ENCODE measurements at regions not wholly inside any gene's neighbourhood (a gene's known extent, or its start where the extent isn't known, plus 50 kb on each side); places are given as distances from the start of the nearest gene placed in this dataset.

- Mint-ChIP-seq H3K4me3 (no peak overlapping the region), H3K36me3 (no peaks in the 10 kb centered on the region), H3K27ac (no peak overlapping the region), H3K9me3 (peaks cover 0 to 20% (median 4%) of the 10 kb centered on the region in 7 donors), H3K4me1 (no peaks in the 10 kb centered on the region), H3K27me3 (no peaks in the 10 kb centered on the region)
- Histone ChIP-seq H3K36me3 (ENCODE audit: control insufficient read depth, insufficient read depth, low read length) (no peaks in the 10 kb centered on the region), H3K27ac (ENCODE audit: insufficient read depth, low read length, poor library complexity, severe bottlenecking) (no peak overlapping the region), H3K4me3 (ENCODE audit: low read depth, low read length) (no peak overlapping the region), H3K9me3 (ENCODE audit: control insufficient read depth in 2 of 2, low read length in 2 of 2) (no peaks in the 10 kb centered on the region), H3K27me3 (ENCODE audit: control insufficient read depth, insufficient read depth, low read length) (no peaks in the 10 kb centered on the region), H3K4me1 (ENCODE audit: control insufficient read depth, insufficient read depth, low read length, poor library complexity, severe bottlenecking) (no peaks in the 10 kb centered on the region)
- no peak for DNase-seq
- no peak for ATAC-seq (ENCODE audit: low read depth in 2 of 2)
Measured at GRCh38 chr4:181588733-181589302, 654.4 kb upstream of the TENM3 start.

- no peaks in the 10 kb centered on the region for H3K27me3 ChIP-seq (ENCODE audit: control insufficient read depth, insufficient read depth, low read length)
- H3K4me3 Mint-ChIP-seq = no peak overlapping the region
- H3K36me3 Mint-ChIP-seq = no peaks in the 10 kb centered on the region
- no peak overlapping the region for H3K4me3 ChIP-seq (ENCODE audit: low read depth, low read length)
- no peak overlapping the region for H3K27ac ChIP-seq (ENCODE audit: insufficient read depth, low read length, poor library complexity, severe bottlenecking)
- no peak for ATAC-seq (ENCODE audit: low read depth in 2 of 2)
- no peaks in the 10 kb centered on the region for H3K36me3 ChIP-seq (ENCODE audit: control insufficient read depth, insufficient read depth, low read length)
- H3K9me3 Mint-ChIP-seq = peaks cover 6 to 20% (median 8%) of the 10 kb centered on the region in 7 donors
- no peaks in the 10 kb centered on the region for H3K9me3 ChIP-seq (ENCODE audit: control insufficient read depth in 2 of 2, low read length in 2 of 2)
- H3K4me1 ChIP-seq (ENCODE audit: control insufficient read depth, insufficient read depth, low read length, poor library complexity, severe bottlenecking) = no peaks in the 10 kb centered on the region
- DNase-seq = no peak
- H3K27ac Mint-ChIP-seq = no peak overlapping the region
- no peaks in the 10 kb centered on the region for H3K4me1 Mint-ChIP-seq
- no peaks in the 10 kb centered on the region for H3K27me3 Mint-ChIP-seq
Measured at GRCh38 chr4:181592221-181592745, 650.9 kb upstream of the TENM3 start.

- no peak overlapping the region for H3K4me3 Mint-ChIP-seq
- Histone ChIP-seq H3K27ac (ENCODE audit: insufficient read depth, low read length, poor library complexity, severe bottlenecking) (no peak overlapping the region), H3K4me3 (ENCODE audit: low read depth, low read length) (no peak overlapping the region), H3K27me3 (ENCODE audit: control insufficient read depth, insufficient read depth, low read length) (no peaks in the 10 kb centered on the region), H3K36me3 (ENCODE audit: control insufficient read depth, insufficient read depth, low read length) (no peaks in the 10 kb centered on the region), H3K9me3 (ENCODE audit: control insufficient read depth in 2 of 2, low read length in 2 of 2) (no peaks in the 10 kb centered on the region), H3K4me1 (ENCODE audit: control insufficient read depth, insufficient read depth, low read length, poor library complexity, severe bottlenecking) (no peaks in the 10 kb centered on the region)
- H3K4me1 Mint-ChIP-seq = no peaks in the 10 kb centered on the region
- no peaks in the 10 kb centered on the region for H3K27me3 Mint-ChIP-seq
- H3K9me3 Mint-ChIP-seq = peaks cover 6 to 17% (median 6%) of the 10 kb centered on the region in 7 donors
- no peaks in the 10 kb centered on the region for H3K36me3 Mint-ChIP-seq
- DNase-seq (no peak), ATAC-seq (ENCODE audit: low read depth in 2 of 2) (no peak)
- no peak overlapping the region for H3K27ac Mint-ChIP-seq
Measured at GRCh38 chr4:181593703-181594102, 649.5 kb upstream of the TENM3 start.

GRCh38 chr4:181594188-181594587, 649.0 kb upstream of the TENM3 start:
- H3K9me3 Mint-ChIP-seq = peaks cover 4 to 21% (median 7%) of the 10 kb centered on the region in 7 donors
- H3K27ac Mint-ChIP-seq = no peak overlapping the region
- H3K4me1 Mint-ChIP-seq = no peaks in the 10 kb centered on the region
- Histone ChIP-seq H3K9me3 (ENCODE audit: control insufficient read depth in 2 of 2, low read length in 2 of 2) (no peaks in the 10 kb centered on the region), H3K4me3 (ENCODE audit: low read depth, low read length) (no peak overlapping the region), H3K27me3 (ENCODE audit: control insufficient read depth, insufficient read depth, low read length) (no peaks in the 10 kb centered on the region), H3K4me1 (ENCODE audit: control insufficient read depth, insufficient read depth, low read length, poor library complexity, severe bottlenecking) (no peaks in the 10 kb centered on the region), H3K27ac (ENCODE audit: insufficient read depth, low read length, poor library complexity, severe bottlenecking) (no peak overlapping the region), H3K36me3 (ENCODE audit: control insufficient read depth, insufficient read depth, low read length) (no peaks in the 10 kb centered on the region)
- H3K4me3 Mint-ChIP-seq = no peak overlapping the region
- H3K36me3 Mint-ChIP-seq = no peaks in the 10 kb centered on the region
- H3K27me3 Mint-ChIP-seq = no peaks in the 10 kb centered on the region
- ATAC-seq (ENCODE audit: low read depth in 2 of 2) (no peak), DNase-seq (no peak)

- Histone ChIP-seq H3K4me3 (ENCODE audit: low read depth, low read length) (no peak overlapping the region), H3K27ac (ENCODE audit: insufficient read depth, low read length, poor library complexity, severe bottlenecking) (no peak overlapping the region), H3K36me3 (ENCODE audit: control insufficient read depth, insufficient read depth, low read length) (no peaks in the 10 kb centered on the region), H3K4me1 (ENCODE audit: control insufficient read depth, insufficient read depth, low read length, poor library complexity, severe bottlenecking) (no peaks in the 10 kb centered on the region), H3K9me3 (ENCODE audit: control insufficient read depth in 2 of 2, low read length in 2 of 2) (no peaks in the 10 kb centered on the region), H3K27me3 (ENCODE audit: control insufficient read depth, insufficient read depth, low read length) (no peaks in the 10 kb centered on the region)
- Mint-ChIP-seq H3K4me3 (peak overlapping the region in 1 of 4 donors; percentile 87), H3K4me1 (no peaks in the 10 kb centered on the region), H3K27me3 (no peaks in the 10 kb centered on the region), H3K36me3 (no peaks in the 10 kb centered on the region), H3K9me3 (peaks cover 2 to 22% (median 8%) of the 10 kb centered on the region in 7 donors), H3K27ac (no peak overlapping the region)
- no peak for DNase-seq
- no peak for ATAC-seq (ENCODE audit: low read depth in 2 of 2)
Measured at GRCh38 chr4:181595716-181596115, 647.5 kb upstream of the TENM3 start.

- DNase-seq (no peak), ATAC-seq (ENCODE audit: low read depth in 2 of 2) (no peak)
- no peaks in the 10 kb centered on the region for H3K36me3 ChIP-seq (ENCODE audit: control insufficient read depth, insufficient read depth, low read length)
- H3K27ac ChIP-seq (ENCODE audit: insufficient read depth, low read length, poor library complexity, severe bottlenecking) = no peak overlapping the region
- Mint-ChIP-seq H3K36me3 (no peaks in the 10 kb centered on the region), H3K27me3 (no peaks in the 10 kb centered on the region), H3K4me1 (no peaks in the 10 kb centered on the region), H3K4me3 (no peak overlapping the region), H3K27ac (no peak overlapping the region), H3K9me3 (peaks cover 0 to 22% (median 8%) of the 10 kb centered on the region in 7 donors)
- H3K4me3 ChIP-seq (ENCODE audit: low read depth, low read length) = no peak overlapping the region
- H3K4me1 ChIP-seq (ENCODE audit: control insufficient read depth, insufficient read depth, low read length, poor library complexity, severe bottlenecking) = no peaks in the 10 kb centered on the region
- H3K9me3 ChIP-seq (ENCODE audit: control insufficient read depth in 2 of 2, low read length in 2 of 2) = peaks cover 0 to 3% of the 10 kb centered on the region in 2 experiments
- H3K27me3 ChIP-seq (ENCODE audit: control insufficient read depth, insufficient read depth, low read length) = no peaks in the 10 kb centered on the region
Measured at GRCh38 chr4:181597766-181598165, 645.4 kb upstream of the TENM3 start.

GRCh38 chr4:181599134-181599533, 644.1 kb upstream of the TENM3 start:
- Mint-ChIP-seq H3K4me3 (no peak overlapping the region), H3K4me1 (no peaks in the 10 kb centered on the region), H3K27me3 (no peaks in the 10 kb centered on the region), H3K36me3 (no peaks in the 10 kb centered on the region), H3K9me3 (peaks cover 0 to 22% (median 8%) of the 10 kb centered on the region in 7 donors), H3K27ac (no peak overlapping the region)
- no peaks in the 10 kb centered on the region for H3K4me1 ChIP-seq (ENCODE audit: control insufficient read depth, insufficient read depth, low read length, poor library complexity, severe bottlenecking)
- H3K36me3 ChIP-seq (ENCODE audit: control insufficient read depth, insufficient read depth, low read length) = no peaks in the 10 kb centered on the region
- H3K27me3 ChIP-seq (ENCODE audit: control insufficient read depth, insufficient read depth, low read length) = no peaks in the 10 kb centered on the region
- ATAC-seq (ENCODE audit: low read depth in 2 of 2) = no peak
- H3K9me3 ChIP-seq (ENCODE audit: control insufficient read depth in 2 of 2, low read length in 2 of 2) = peaks cover 0 to 3% of the 10 kb centered on the region in 2 experiments
- no peak for DNase-seq
- no peak overlapping the region for H3K27ac ChIP-seq (ENCODE audit: insufficient read depth, low read length, poor library complexity, severe bottlenecking)
- no peak overlapping the region for H3K4me3 ChIP-seq (ENCODE audit: low read depth, low read length)

GRCh38 chr4:181601103-181601502, 642.1 kb upstream of the TENM3 start:
- Mint-ChIP-seq H3K4me1 (no peaks in the 10 kb centered on the region), H3K27ac (no peak overlapping the region), H3K9me3 (peaks cover 0 to 18% (median 5%) of the 10 kb centered on the region in 7 donors), H3K27me3 (no peaks in the 10 kb centered on the region), H3K36me3 (no peaks in the 10 kb centered on the region), H3K4me3 (no peak overlapping the region)
- no peaks in the 10 kb centered on the region for H3K36me3 ChIP-seq (ENCODE audit: control insufficient read depth, insufficient read depth, low read length)
- no peak overlapping the region for H3K27ac ChIP-seq (ENCODE audit: insufficient read depth, low read length, poor library complexity, severe bottlenecking)
- ATAC-seq (ENCODE audit: low read depth in 2 of 2) = no peak
- peaks cover 0 to 3% of the 10 kb centered on the region in 2 experiments for H3K9me3 ChIP-seq (ENCODE audit: control insufficient read depth in 2 of 2, low read length in 2 of 2)
- H3K4me1 ChIP-seq (ENCODE audit: control insufficient read depth, insufficient read depth, low read length, poor library complexity, severe bottlenecking) = no peaks in the 10 kb centered on the region
- H3K27me3 ChIP-seq (ENCODE audit: control insufficient read depth, insufficient read depth, low read length) = no peaks in the 10 kb centered on the region
- no peak for DNase-seq
- H3K4me3 ChIP-seq (ENCODE audit: low read depth, low read length) = no peak overlapping the region
